Activated naive CD4-positive, alpha-beta T cell treated with anti-CD3 and anti-CD28 coated beads, Interleukin-2, amount 10 ng/mL, durations not matched to agents 7 days and 5 days (primary cell): ENCODE measurements at regions not wholly inside any gene's neighbourhood (a gene's known extent, or its start where the extent isn't known, plus 50 kb on each side); places are given as distances from the start of the nearest gene placed in this dataset.

ENCODE experiments used
- CTCF ChIA-PET: fragments of 350-600 bp; sonication (Branson Sonifier 250); formaldehyde crosslinking; loops from one replicate; lab custom pipeline; 2021; ENCODE audit warnings: antibody characterized with exemption; lab: Charles Lee
- DNase-seq: peaks from one replicate; pipeline ENCODE4 v3.0.0-alpha.2; 2020
- H3K27ac Mint-ChIP-seq: one replicate; pipeline ENCODE4 v1.8.0; 2021; ENCODE audit warnings: mild to moderate bottlenecking, moderate library complexity, mixed read lengths
- H3K27me3 Mint-ChIP-seq: one replicate; pipeline ENCODE4 v1.8.0; 2021; ENCODE audit warnings: mild to moderate bottlenecking, mixed read lengths
- H3K36me3 Mint-ChIP-seq: one replicate; pipeline ENCODE4 v1.8.0; 2021; ENCODE audit warnings: mixed read lengths
- H3K4me1 Mint-ChIP-seq: one replicate; pipeline ENCODE4 v1.8.0; 2021; ENCODE audit warnings: mixed read lengths
- H3K4me3 Mint-ChIP-seq: one replicate; pipeline ENCODE4 v1.8.0; 2021; ENCODE audit warnings: mild to moderate bottlenecking, moderate library complexity, mixed read lengths
- H3K9me3 Mint-ChIP-seq: one replicate; pipeline ENCODE4 v1.8.0; 2021; ENCODE audit warnings: mixed read lengths

- Mint-ChIP-seq H3K9me3 (no peaks in the 10 kb centered on the region), H3K27me3 (no peaks in the 10 kb centered on the region), H3K27ac (no peak overlapping the region), H3K36me3 (no peaks in the 10 kb centered on the region), H3K4me1 (no peaks in the 10 kb centered on the region), H3K4me3 (no peak overlapping the region)
- CTCF ChIA-PET, result no interaction called here
- DNase-seq, result no peak
Measured at GRCh38 chr13:84481958-84482357, 599.7 kb upstream of the SLITRK1 start.

- Mint-ChIP-seq H3K27ac (no peak overlapping the region), H3K27me3 (no peaks in the 10 kb centered on the region), H3K9me3 (peaks cover 8% of the 10 kb centered on the region), H3K36me3 (no peaks in the 10 kb centered on the region), H3K4me3 (no peak overlapping the region), H3K4me1 (no peaks in the 10 kb centered on the region)
- CTCF ChIA-PET, result no interaction called here
- DNase-seq, result no peak
Measured at GRCh38 chr13:84479656-84480055, 597.4 kb upstream of the SLITRK1 start.

- CTCF ChIA-PET, result no interaction called here
- Mint-ChIP-seq H3K27ac (no peak overlapping the region), H3K4me3 (no peak overlapping the region), H3K4me1 (no peaks in the 10 kb centered on the region), H3K27me3 (no peaks in the 10 kb centered on the region), H3K9me3 (peaks cover 4% of the 10 kb centered on the region), H3K36me3 (no peaks in the 10 kb centered on the region)
- no peak for DNase-seq
Measured at GRCh38 chr13:84470528-84470927, 588.3 kb upstream of the SLITRK1 start.

DNA sequence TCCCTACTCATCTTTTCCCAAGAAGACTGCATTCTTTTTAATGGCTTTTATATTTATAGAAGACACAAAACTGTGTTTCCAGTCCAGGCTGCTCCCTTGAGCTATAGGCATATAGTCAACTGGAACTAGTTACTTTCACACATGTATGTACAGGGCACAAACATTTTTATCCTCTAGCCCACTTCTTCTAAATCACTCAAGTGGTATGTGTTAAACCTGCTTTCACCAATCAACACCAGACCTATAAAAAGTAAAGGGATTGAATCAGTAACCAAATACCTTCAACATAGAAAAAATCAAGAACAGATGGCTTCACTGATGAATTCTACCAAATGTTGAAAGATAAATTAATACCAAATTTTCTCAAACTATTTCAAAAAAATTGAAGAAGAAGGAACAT, 584.2 kb upstream of the SLITRK1 start:
- Mint-ChIP-seq H3K4me1 (no peaks in the 10 kb centered on the region), H3K27me3 (no peaks in the 10 kb centered on the region), H3K9me3 (peaks cover 8% of the 10 kb centered on the region), H3K4me3 (no peak overlapping the region), H3K36me3 (no peaks in the 10 kb centered on the region), H3K27ac (no peak overlapping the region)
- CTCF ChIA-PET, result no interaction called here
- DNase-seq, result no peak

DNA sequence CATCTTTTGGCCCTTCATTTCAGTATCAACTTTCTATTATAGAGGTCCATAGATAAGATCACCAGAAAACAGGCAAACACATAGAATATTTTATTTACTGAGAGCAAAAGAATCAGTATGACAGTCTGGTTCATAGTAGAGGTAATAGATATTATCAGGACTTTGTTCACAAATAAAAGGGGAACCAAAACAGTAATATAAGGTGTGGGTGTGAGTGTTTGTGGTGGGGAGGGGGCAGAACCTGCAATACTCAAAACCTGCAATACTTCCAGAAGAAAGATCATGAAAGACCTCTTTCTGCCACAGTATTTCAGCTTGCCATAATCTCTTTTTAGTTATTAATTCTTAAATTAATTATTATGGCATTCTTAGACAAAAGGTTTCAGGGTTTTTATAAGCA, 578.7 kb upstream of the SLITRK1 start:
- H3K9me3 Mint-ChIP-seq, result peaks cover 8% of the 10 kb centered on the region
- no peak overlapping the region for H3K4me3 Mint-ChIP-seq
- no peak for DNase-seq
- H3K36me3 Mint-ChIP-seq, result no peaks in the 10 kb centered on the region
- H3K27me3 Mint-ChIP-seq, result no peaks in the 10 kb centered on the region
- H3K4me1 Mint-ChIP-seq, result no peaks in the 10 kb centered on the region
- CTCF ChIA-PET, result no interaction called here
- H3K27ac Mint-ChIP-seq, result no peak overlapping the region

- Mint-ChIP-seq H3K9me3 (no peaks in the 10 kb centered on the region), H3K4me1 (no peaks in the 10 kb centered on the region), H3K27ac (no peak overlapping the region), H3K4me3 (no peak overlapping the region), H3K27me3 (no peaks in the 10 kb centered on the region), H3K36me3 (no peaks in the 10 kb centered on the region)
- CTCF ChIA-PET, result no interaction called here
- no peak for DNase-seq
Measured at GRCh38 chr13:84455143-84455905, 573.0 kb upstream of the SLITRK1 start.

DNA sequence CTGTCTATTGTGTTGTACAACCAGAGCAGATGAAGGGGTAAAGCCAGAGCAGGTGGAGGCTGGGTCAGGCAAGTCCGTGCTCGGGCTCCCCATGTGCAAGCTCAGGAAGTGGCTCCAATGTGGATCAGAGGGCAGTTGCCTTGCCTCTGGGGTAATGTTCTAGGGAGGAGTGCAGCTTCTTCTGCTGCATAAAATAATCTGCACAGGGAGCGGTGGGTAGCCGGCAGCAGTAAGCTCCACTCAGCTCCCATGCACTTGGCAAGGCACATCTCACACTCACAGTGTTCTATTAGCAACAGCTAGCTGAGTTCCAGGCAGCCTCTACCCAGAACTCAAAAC, 565.3 kb upstream of the SLITRK1 start:
- CTCF ChIA-PET, result no interaction called here
- Mint-ChIP-seq H3K36me3 (no peaks in the 10 kb centered on the region), H3K27ac (no peak overlapping the region), H3K4me3 (no peak overlapping the region), H3K4me1 (no peaks in the 10 kb centered on the region), H3K27me3 (no peaks in the 10 kb centered on the region), H3K9me3 (peaks cover 3% of the 10 kb centered on the region)
- DNase-seq, result no peak

DNA sequence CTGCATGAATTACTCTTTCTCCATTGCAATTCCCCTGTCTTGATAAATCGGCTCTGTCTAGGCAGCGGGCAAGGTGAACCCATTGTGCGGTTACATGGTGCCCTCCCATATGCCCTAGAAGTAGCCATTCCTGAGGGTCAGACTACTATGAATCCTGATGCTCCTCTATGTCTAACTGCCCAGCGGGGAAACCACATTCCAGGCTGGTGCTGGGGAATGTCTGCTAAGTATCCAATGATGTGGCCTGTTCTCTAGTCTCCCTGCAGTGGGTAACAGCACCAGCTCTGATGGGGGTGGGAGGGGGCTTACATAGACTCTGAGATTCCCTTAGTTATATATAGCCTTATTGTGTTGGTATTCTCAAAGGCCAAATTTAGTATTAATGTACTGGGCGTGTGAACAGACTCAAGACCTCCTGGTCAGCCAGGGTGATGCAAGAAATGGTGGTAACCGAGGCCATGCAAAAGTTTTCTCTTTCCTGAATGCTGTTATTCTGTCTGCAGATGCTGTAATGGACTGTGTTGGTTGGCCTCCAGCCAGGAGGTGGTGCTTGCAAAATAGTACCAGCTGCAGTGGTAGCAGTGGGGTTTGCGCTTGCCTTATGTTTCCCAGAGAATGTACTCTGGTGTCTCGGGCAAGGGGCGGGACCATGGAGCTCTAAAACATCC, 564.8 kb upstream of the SLITRK1 start:
- no peak for DNase-seq
- Mint-ChIP-seq H3K36me3 (no peaks in the 10 kb centered on the region), H3K27ac (no peak overlapping the region), H3K27me3 (no peaks in the 10 kb centered on the region), H3K4me3 (no peak overlapping the region), H3K9me3 (peaks cover 3% of the 10 kb centered on the region), H3K4me1 (no peaks in the 10 kb centered on the region)
- CTCF ChIA-PET, result no interaction called here

GRCh38 chr13:84445776-84446175, 563.5 kb upstream of the SLITRK1 start:
- CTCF ChIA-PET, result no interaction called here
- H3K36me3 Mint-ChIP-seq, result no peaks in the 10 kb centered on the region
- no peaks in the 10 kb centered on the region for H3K27me3 Mint-ChIP-seq
- no peak for DNase-seq
- no peaks in the 10 kb centered on the region for H3K4me1 Mint-ChIP-seq
- no peak overlapping the region for H3K27ac Mint-ChIP-seq
- H3K9me3 Mint-ChIP-seq, result peaks cover 3% of the 10 kb centered on the region
- H3K4me3 Mint-ChIP-seq, result no peak overlapping the region

DNA sequence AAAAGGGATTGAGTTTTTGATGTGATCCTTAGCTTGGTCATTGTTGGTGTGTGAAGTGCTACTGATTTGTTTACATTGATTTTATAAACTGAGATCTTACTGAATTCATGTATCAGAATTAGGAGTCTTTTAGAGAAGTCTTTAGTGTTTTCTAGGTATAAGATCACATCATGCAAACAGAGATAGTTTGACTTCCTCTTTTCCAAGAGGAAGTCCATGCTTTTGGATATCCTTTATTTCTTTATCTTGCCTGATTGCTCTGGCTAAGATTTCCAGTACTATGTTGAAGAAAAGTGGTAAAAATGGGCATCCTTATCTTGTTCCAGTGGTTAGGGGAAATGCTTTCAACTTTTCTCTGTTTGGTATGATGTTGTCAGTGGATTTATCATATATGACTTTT, 561.2 kb upstream of the SLITRK1 start:
- no peak overlapping the region for H3K27ac Mint-ChIP-seq
- H3K4me1 Mint-ChIP-seq, result no peaks in the 10 kb centered on the region
- H3K4me3 Mint-ChIP-seq, result no peak overlapping the region
- CTCF ChIA-PET, result no interaction called here
- no peaks in the 10 kb centered on the region for H3K27me3 Mint-ChIP-seq
- no peaks in the 10 kb centered on the region for H3K36me3 Mint-ChIP-seq
- DNase-seq, result no peak
- peaks cover 3% of the 10 kb centered on the region for H3K9me3 Mint-ChIP-seq

DNA sequence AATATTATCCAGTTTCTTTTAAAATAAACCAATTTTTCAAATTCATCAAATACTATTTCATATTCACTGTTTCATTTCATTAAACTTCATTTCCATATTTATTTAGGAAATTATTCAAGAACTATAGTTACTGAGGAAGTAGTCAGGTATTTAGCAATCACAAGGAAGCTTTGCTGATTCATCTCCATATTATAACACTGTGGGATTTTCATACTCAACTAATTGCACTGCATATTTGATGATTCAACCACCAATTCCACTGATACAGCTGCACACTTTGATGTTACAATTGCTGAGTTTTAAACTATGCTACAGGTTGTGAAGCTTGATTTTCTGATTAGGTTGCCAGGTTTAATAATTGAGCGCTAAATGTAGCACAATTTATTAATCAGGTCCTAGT, 556.8 kb upstream of the SLITRK1 start:
- Mint-ChIP-seq H3K27me3 (no peaks in the 10 kb centered on the region), H3K9me3 (no peaks in the 10 kb centered on the region), H3K4me1 (no peaks in the 10 kb centered on the region), H3K27ac (no peak overlapping the region), H3K4me3 (no peak overlapping the region), H3K36me3 (no peaks in the 10 kb centered on the region)
- DNase-seq, result no peak
- CTCF ChIA-PET, result no interaction called here

DNA sequence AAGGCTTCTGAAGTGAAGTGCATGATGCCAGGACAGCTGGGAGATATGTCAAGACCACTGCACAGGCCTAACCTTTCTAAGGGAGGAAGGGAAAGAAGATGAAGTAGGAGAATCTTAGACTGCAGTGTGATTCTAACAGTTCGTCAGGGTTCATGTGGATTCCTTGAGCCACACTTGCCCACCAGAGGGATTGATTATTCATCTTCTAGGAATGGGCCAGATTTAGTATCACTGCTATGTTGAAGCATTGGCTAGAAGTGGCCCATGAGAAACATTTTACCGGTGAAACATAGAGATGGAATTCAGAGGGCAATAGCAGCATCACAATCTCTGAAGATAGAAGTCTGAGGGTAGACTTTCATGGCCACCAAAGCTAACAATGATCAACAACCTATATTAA, 550.8 kb upstream of the SLITRK1 start:
- Mint-ChIP-seq H3K4me3 (no peak overlapping the region), H3K9me3 (no peaks in the 10 kb centered on the region), H3K27ac (no peak overlapping the region), H3K27me3 (no peaks in the 10 kb centered on the region), H3K36me3 (no peaks in the 10 kb centered on the region), H3K4me1 (no peaks in the 10 kb centered on the region)
- no peak for DNase-seq
- CTCF ChIA-PET, result no interaction called here

DNA sequence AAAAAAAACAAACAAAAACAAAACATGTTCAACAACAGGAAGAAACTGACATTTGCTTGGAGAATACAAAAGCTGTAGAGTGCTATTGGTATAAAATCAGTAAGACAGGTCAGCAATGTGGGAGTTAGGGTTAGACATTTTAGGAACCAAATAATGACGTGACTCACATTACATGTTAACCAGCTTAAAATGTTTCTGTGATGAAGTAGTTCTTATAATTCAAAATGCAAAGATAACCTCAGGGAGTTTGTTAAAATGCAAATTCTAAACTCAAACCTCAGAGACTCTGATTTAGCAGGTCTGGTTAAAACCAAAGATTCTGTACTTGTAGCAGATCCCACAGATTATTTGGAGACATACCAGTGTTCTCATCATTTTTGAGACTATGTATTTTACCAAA, 549.4 kb upstream of the SLITRK1 start:
- Mint-ChIP-seq H3K4me1 (no peaks in the 10 kb centered on the region), H3K36me3 (no peaks in the 10 kb centered on the region), H3K27ac (no peak overlapping the region), H3K4me3 (no peak overlapping the region), H3K27me3 (no peaks in the 10 kb centered on the region), H3K9me3 (peaks cover 3% of the 10 kb centered on the region)
- no peak for DNase-seq
- CTCF ChIA-PET, result no interaction called here

DNA sequence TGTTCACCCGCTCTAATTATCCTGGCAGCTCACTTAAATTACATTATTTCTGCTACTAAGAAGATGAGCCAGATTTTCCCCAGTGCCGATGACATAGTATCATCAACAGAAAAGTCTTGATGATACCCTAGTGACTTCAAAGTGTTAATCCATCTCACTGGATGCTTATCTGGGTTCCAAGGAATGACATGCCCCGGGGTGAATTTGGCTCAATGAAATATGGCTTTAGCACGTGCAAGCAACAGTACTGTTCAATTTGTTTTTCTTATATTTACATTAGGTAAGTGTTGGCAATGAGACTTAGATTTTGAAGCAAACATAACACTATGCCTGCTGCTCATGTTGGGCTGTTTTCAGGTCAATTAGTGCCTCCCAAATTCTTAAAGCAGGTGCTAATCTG, 548.2 kb upstream of the SLITRK1 start:
- no peak for DNase-seq
- H3K4me1 Mint-ChIP-seq, result no peaks in the 10 kb centered on the region
- H3K27me3 Mint-ChIP-seq, result no peaks in the 10 kb centered on the region
- no peak overlapping the region for H3K27ac Mint-ChIP-seq
- H3K4me3 Mint-ChIP-seq, result no peak overlapping the region
- CTCF ChIA-PET, result no interaction called here
- H3K9me3 Mint-ChIP-seq, result peaks cover 3% of the 10 kb centered on the region
- H3K36me3 Mint-ChIP-seq, result no peaks in the 10 kb centered on the region

DNA sequence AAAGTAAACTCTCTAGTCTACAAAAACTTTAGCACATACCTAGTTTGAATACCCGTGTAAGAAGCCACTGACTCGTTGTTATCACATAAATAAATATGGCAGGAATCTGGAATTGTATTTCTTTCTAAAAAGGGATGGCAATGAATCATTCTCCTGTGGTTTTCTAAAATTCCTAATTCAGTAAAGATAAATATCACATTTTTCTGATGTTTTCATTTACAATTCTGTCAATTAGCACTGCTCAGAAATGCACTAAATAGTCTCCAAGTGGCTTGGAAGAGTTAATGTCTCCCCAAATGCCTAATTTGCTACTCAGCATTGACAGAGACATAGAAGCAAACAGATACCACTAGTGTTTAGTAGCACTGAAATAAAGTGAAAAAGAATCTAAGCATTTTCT, 547.7 kb upstream of the SLITRK1 start:
- H3K4me3 Mint-ChIP-seq, result no peak overlapping the region
- no peaks in the 10 kb centered on the region for H3K27me3 Mint-ChIP-seq
- DNase-seq, result no peak
- CTCF ChIA-PET, result no interaction called here
- H3K36me3 Mint-ChIP-seq, result no peaks in the 10 kb centered on the region
- peaks cover 3% of the 10 kb centered on the region for H3K9me3 Mint-ChIP-seq
- H3K4me1 Mint-ChIP-seq, result no peaks in the 10 kb centered on the region
- H3K27ac Mint-ChIP-seq, result no peak overlapping the region
